Neural crest cell (in vitro differentiated cells): ENCODE measurements at regions not wholly inside any gene's neighbourhood (a gene's known extent, or its start where the extent isn't known, plus 50 kb on each side); places are given as distances from the start of the nearest gene placed in this dataset.

Source experiments
- DNase-seq: peaks from one replicate; pipeline ENCODE4 v3.0.0; 2021; ENCODE audit warnings: low read depth, mixed read lengths, low spot score
- H3K27ac Mint-ChIP-seq: one replicate; pipeline ENCODE4 v1.8.0; 2021; ENCODE audit warnings: mild to moderate bottlenecking, mixed read lengths; ENCODE audit not compliant: unreplicated experiment
- H3K27me3 Mint-ChIP-seq: 2 replicates; pipeline ENCODE4 v1.8.0; 2021; ENCODE audit warnings: low read depth, mild to moderate bottlenecking, mixed read lengths
- H3K36me3 Mint-ChIP-seq: 2 replicates; pipeline ENCODE4 v1.8.0; 2021; ENCODE audit warnings: low read depth, mild to moderate bottlenecking, mixed read lengths
- H3K4me1 Mint-ChIP-seq: 2 replicates; pipeline ENCODE4 v1.8.0; 2021; ENCODE audit warnings: mixed read lengths
- H3K4me3 Mint-ChIP-seq: one replicate; pipeline ENCODE4 v1.8.0; 2021; ENCODE audit warnings: mild to moderate bottlenecking, mixed read lengths
- H3K9me3 Mint-ChIP-seq: 2 replicates; pipeline ENCODE4 v1.8.0; 2021; ENCODE audit warnings: mixed read lengths
- TF ChIP-seq, protein P1 (sequence below): fragments of 200-600 bp; sonication (generic); conservative IDR thresholded peaks from 2 replicates; pipeline ENCODE4 v1.5.0; 2021; ENCODE audit warnings: antibody characterized with exemption, mild to moderate bottlenecking

DNA sequence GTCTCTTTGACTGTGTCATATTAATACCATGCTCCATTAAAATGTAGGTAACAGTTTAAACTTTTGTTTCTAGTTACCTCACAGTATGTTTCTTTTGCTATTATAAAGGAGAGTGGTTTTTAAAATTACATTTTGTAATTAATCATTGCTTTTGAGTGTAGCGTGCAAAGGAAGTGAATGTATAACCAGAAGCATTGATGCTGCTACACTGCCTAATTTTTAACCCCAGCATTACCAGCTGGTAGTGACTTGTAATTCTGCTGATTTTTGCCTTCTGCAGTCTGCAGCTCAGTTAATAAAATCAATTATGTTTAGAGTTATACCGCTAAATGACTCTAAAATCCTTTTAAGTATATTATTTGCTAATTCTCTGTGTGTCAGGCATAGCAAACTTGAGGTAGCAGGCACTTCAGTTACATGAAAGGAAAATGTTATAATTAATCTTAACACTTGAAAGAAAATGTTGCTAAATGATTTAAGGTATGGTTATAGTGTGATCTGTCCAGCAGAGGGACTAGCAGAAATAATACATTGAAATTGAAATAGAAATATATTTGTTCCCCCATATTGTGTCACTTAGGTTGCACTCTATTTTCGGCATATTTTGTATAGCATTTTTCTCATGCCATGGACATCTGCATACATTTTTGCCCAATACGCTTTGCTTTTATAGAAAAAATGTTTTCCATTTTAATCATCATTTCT, 388.5 kb downstream of the CNTNAP4 start:
- Mint-ChIP-seq H3K36me3 (no peaks in the 10 kb centered on the region), H3K27ac (no peak overlapping the region), H3K27me3 (peaks cover 36% of the 10 kb centered on the region), H3K9me3 (no peaks in the 10 kb centered on the region), H3K4me1 (no peaks in the 10 kb centered on the region), H3K4me3 (no peak overlapping the region)
- DNase-seq = no peak
- TF ChIP-seq, protein P1, sequence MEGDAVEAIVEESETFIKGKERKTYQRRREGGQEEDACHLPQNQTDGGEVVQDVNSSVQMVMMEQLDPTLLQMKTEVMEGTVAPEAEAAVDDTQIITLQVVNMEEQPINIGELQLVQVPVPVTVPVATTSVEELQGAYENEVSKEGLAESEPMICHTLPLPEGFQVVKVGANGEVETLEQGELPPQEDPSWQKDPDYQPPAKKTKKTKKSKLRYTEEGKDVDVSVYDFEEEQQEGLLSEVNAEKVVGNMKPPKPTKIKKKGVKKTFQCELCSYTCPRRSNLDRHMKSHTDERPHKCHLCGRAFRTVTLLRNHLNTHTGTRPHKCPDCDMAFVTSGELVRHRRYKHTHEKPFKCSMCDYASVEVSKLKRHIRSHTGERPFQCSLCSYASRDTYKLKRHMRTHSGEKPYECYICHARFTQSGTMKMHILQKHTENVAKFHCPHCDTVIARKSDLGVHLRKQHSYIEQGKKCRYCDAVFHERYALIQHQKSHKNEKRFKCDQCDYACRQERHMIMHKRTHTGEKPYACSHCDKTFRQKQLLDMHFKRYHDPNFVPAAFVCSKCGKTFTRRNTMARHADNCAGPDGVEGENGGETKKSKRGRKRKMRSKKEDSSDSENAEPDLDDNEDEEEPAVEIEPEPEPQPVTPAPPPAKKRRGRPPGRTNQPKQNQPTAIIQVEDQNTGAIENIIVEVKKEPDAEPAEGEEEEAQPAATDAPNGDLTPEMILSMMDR = peak; percentile 41

DNA sequence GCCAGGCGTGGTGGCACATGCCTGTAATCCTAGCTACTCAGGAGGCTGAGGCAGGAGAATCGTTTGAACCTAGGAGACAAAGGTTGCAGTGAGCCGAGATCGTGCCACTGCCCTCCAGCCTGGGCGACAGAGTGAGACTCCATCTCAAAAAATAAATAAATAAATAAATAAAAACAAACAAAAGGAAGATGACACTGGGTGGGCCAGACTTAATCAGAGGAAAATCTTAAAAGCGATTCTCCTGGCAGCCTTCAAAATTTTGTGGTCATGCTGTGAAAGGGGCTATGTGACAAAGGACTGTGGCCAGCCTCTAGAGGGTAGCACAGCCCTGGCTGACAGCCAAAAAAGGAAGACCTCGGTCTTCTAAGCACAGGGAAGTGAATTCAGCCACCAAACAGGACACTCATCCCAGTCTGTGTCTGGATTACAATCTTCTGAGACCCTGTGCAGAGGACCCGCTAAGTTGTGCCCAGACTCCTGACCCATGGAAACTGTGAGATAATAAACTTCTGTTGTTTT, 391.1 kb downstream of the CNTNAP4 start:
- no peaks in the 10 kb centered on the region for H3K36me3 Mint-ChIP-seq
- no peak overlapping the region for H3K27ac Mint-ChIP-seq
- no peak for DNase-seq
- TF ChIP-seq, protein P1 = peak; percentile 37
- no peaks in the 10 kb centered on the region for H3K4me1 Mint-ChIP-seq
- H3K27me3 Mint-ChIP-seq = peaks cover 20% of the 10 kb centered on the region
- no peaks in the 10 kb centered on the region for H3K9me3 Mint-ChIP-seq
- H3K4me3 Mint-ChIP-seq = no peak overlapping the region

DNA sequence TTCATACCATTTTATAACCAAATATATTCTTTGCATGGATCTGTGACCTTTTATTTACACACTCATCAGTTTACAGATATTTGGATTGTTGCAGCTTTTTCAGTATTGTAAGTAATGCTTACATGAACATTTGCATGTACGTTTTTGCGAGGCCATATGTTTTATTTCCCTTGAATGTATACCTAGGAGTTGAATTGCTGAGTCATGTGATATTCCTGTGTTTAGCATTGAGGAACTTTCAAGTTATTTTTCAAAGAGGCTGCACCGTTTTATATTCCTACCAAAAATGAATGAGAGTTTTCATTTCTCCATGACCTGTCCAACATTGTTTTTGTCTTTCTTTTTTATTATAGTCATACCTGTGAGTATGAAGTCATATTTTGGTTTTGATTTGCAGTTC, 392.1 kb downstream of the CNTNAP4 start:
- Mint-ChIP-seq H3K27me3 (peaks cover 12% of the 10 kb centered on the region), H3K27ac (no peak overlapping the region), H3K9me3 (no peaks in the 10 kb centered on the region), H3K36me3 (no peaks in the 10 kb centered on the region), H3K4me3 (no peak overlapping the region), H3K4me1 (no peaks in the 10 kb centered on the region)
- no peak for DNase-seq
- TF ChIP-seq, protein P1 = no peak

DNA sequence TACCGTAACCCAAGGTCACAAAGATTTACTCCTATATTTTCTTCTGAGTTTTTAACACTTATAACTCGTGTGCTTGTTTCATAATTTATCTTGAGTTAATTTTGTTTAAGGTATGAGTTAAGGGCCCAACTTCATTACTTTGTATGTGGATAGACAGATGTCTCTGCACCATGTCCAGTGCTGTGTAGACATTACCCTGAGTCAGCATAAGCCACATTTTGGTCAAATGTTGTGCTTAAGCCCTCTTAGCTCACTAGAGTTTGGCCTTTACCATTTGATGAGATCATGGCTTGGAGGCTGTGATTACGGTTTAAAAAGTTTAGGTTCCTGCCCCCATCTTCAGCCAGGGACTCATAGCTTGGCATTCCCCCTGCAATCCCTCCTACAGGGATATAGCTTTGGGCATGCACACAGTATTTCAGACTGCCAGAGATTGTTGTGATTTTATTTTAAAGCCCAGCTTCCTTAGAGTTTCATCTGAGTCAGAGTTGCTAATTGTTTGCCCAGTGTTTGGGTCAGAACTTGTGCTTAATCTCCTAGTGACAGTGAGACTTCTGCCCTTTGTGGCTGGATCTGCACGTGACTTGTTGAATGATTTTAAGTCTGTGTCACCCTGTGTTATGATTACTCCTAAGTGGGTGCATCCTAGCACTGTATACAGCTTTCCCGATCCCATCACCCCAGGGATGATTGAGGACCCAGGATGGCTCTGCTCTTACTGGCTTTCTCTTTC, 393.1 kb downstream of the CNTNAP4 start:
- H3K27ac Mint-ChIP-seq = no peak overlapping the region
- H3K4me3 Mint-ChIP-seq = no peak overlapping the region
- no peaks in the 10 kb centered on the region for H3K36me3 Mint-ChIP-seq
- TF ChIP-seq, protein P1 = no peak
- no peak for DNase-seq
- no peaks in the 10 kb centered on the region for H3K9me3 Mint-ChIP-seq
- peaks cover 3% of the 10 kb centered on the region for H3K27me3 Mint-ChIP-seq
- H3K4me1 Mint-ChIP-seq = no peaks in the 10 kb centered on the region

DNA sequence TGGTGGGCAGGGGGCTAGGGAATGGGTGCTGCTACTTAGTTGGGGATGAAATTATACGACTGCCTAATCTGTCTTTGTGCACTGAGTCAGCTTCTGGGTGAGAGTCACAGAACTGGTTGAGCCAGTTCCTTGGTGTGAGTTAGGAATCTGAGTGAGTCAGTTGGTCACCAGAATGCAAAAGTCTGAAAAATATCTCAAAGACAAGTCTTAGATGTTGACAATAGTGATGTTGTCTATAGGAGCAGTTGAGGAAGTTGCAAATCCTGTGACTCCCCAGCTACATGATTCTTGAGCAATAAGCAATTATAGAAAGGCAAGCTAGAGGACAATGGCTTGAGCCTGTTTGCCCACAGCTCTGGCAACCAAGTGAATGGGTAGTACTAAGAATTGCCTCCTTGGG, 399.2 kb downstream of the CNTNAP4 start:
- no peak overlapping the region for H3K27ac Mint-ChIP-seq
- no peak for DNase-seq
- H3K36me3 Mint-ChIP-seq = no peaks in the 10 kb centered on the region
- no peaks in the 10 kb centered on the region for H3K4me1 Mint-ChIP-seq
- TF ChIP-seq, protein P1 = no peak
- no peak overlapping the region for H3K4me3 Mint-ChIP-seq
- H3K27me3 Mint-ChIP-seq = no peaks in the 10 kb centered on the region
- H3K9me3 Mint-ChIP-seq = no peaks in the 10 kb centered on the region
